PC-9 (cell line): ENCODE measurements at regions not wholly inside any gene's neighbourhood (a gene's known extent, or its start where the extent isn't known, plus 50 kb on each side); places are given as distances from the start of the nearest gene placed in this dataset.

Experiments used
- BruUV-seq: library from RNA; stranded (reverse); fragments of 400-500 nt; replicated peaks from 2 replicates; lab custom pipeline; 2021; lab: Mats Ljungman, UMichigan
- CTCF ChIA-PET: fragments of 300-600 bp; sonication (Branson Sonifier 250); formaldehyde crosslinking; loops from one replicate; lab custom pipeline; 2022; ENCODE audit warnings: antibody characterized with exemption; lab: Charles Lee
- POLR2A ChIA-PET: fragments of 300-600 bp; sonication (Branson Sonifier 250); formaldehyde crosslinking; loops from one replicate; lab custom pipeline; 2022; ENCODE audit warnings: antibody characterized with exemption; ENCODE audit not compliant: unreplicated experiment; lab: Charles Lee
- DNase-seq, 2 experiments: peaks; one replicate each; pipeline versions ENCODE4 v3.0.0 to v3.0.0-alpha.2; 2015 to 2022; ENCODE audit warnings: mixed read lengths in 1 of 2
- H2AFZ ChIP-seq: fragments of 200-600 bp; sonication (generic); 2 replicates; pipeline ENCODE4 v1.8.1; 2017; ENCODE audit warnings: antibody characterized with exemption
- H3F3A ChIP-seq: fragments of 200-600 bp; sonication (generic); 2 replicates; pipeline ENCODE4 v1.8.1; 2017; ENCODE audit warnings: antibody characterized with exemption, mild to moderate bottlenecking, low read depth; ENCODE audit not compliant: insufficient read depth
- H3K27ac ChIP-seq: fragments of 200-600 bp; sonication (generic); 2 replicates; pipeline ENCODE4 v1.6.1; 2016; ENCODE audit warnings: mixed run types
- H3K27me3 ChIP-seq: fragments of 200-600 bp; sonication (generic); 2 replicates; pipeline ENCODE4 v1.6.1; 2016; ENCODE audit warnings: low read depth, mixed run types; ENCODE audit not compliant: insufficient read depth
- H3K36me3 ChIP-seq: fragments of 200-600 bp; sonication (generic); 2 replicates; pipeline ENCODE4 v1.6.1; 2016; ENCODE audit warnings: low read depth, mixed run types
- H3K4me1 ChIP-seq: fragments of 200-600 bp; sonication (generic); replicated peaks from 2 replicates; pipeline ENCODE4 v1.6.1; 2016; ENCODE audit warnings: mixed run types; ENCODE audit not compliant: insufficient read depth
- H3K4me2 ChIP-seq: fragments of 200-600 bp; sonication (generic); 2 replicates; pipeline ENCODE4 v1.6.1; 2017; ENCODE audit warnings: mixed run types
- H3K4me3 ChIP-seq: fragments of 200-600 bp; sonication (generic); 2 replicates; pipeline ENCODE4 v1.6.1; 2016; ENCODE audit warnings: mixed run types
- H3K79me2 ChIP-seq: fragments of 200-600 bp; sonication (generic); 2 replicates; pipeline ENCODE4 v1.6.1; 2017; ENCODE audit warnings: low read depth, mixed run types
- H3K9me2 ChIP-seq: fragments of 200-600 bp; sonication (generic); 2 replicates; pipeline ENCODE4 v1.8.1; 2017; ENCODE audit warnings: mild to moderate bottlenecking; ENCODE audit not compliant: insufficient read depth
- H3K9me3 ChIP-seq: fragments of 200-600 bp; sonication (generic); 2 replicates; pipeline ENCODE4 v1.8.1; 2016; ENCODE audit warnings: low read depth; ENCODE audit not compliant: insufficient read depth
- H4K20me1 ChIP-seq: fragments of 200-600 bp; sonication (generic); 2 replicates; pipeline ENCODE4 v1.8.1; 2017; ENCODE audit not compliant: insufficient read depth
- EZH2 ChIP-seq: fragments of 200-600 bp; sonication (generic); IDR thresholded peaks from 2 replicates; pipeline ENCODE4 v1.8.0; 2017; ENCODE audit warnings: antibody characterized with exemption, low read depth
- intact Hi-C: fragments of 100-400 bp; cut with micrococcal nuclease; formaldehyde crosslinking; loops from one replicate; pipeline ENCODE4 v1.10.0; 2022; ENCODE audit not compliant: unreplicated experiment
- TF ChIP-seq, protein P1 (sequence below): fragments of 200-600 bp; sonication (generic); conservative IDR thresholded peaks from 2 replicates; pipeline ENCODE4 v1.6.1; 2017; ENCODE audit warnings: mixed run types, antibody characterized with exemption, mild to moderate bottlenecking, moderate library complexity

DNA sequence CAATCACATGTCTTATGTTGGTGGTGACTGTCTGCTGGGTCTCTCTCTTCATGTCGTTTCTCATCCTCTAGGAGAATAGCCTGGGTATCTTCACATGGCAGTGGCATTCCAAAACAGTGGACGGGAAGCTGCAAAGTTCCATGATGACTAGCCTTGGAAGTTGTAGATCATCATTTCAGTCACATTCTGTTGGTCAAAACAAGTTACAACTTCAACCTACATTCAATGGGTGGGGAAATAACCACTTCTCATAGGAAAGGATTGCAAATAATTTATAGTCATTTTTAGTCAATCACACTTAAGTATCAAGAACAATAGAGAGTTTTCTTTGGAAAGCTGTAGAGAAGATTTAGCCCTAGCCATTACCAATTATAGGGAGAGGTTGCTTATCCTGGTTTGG, 395.0 kb upstream of the CDH2 start:
- TF ChIP-seq, protein P1, sequence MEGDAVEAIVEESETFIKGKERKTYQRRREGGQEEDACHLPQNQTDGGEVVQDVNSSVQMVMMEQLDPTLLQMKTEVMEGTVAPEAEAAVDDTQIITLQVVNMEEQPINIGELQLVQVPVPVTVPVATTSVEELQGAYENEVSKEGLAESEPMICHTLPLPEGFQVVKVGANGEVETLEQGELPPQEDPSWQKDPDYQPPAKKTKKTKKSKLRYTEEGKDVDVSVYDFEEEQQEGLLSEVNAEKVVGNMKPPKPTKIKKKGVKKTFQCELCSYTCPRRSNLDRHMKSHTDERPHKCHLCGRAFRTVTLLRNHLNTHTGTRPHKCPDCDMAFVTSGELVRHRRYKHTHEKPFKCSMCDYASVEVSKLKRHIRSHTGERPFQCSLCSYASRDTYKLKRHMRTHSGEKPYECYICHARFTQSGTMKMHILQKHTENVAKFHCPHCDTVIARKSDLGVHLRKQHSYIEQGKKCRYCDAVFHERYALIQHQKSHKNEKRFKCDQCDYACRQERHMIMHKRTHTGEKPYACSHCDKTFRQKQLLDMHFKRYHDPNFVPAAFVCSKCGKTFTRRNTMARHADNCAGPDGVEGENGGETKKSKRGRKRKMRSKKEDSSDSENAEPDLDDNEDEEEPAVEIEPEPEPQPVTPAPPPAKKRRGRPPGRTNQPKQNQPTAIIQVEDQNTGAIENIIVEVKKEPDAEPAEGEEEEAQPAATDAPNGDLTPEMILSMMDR: no peak
- TF ChIP-seq EZH2: no peak
- H4K20me1 ChIP-seq: no peaks in the 10 kb centered on the region
- CTCF ChIA-PET: no interaction called here
- no peak overlapping the region for H3K4me3 ChIP-seq
- no peaks in the 10 kb centered on the region for H3K79me2 ChIP-seq
- H3K36me3 ChIP-seq: no peaks in the 10 kb centered on the region
- no peak for DNase-seq
- H3K9me2 ChIP-seq: no peaks in the 10 kb centered on the region
- POLR2A ChIA-PET: no interaction called here
- no peaks in the 10 kb centered on the region for H3K27me3 ChIP-seq
- no peak overlapping the region for H2AFZ ChIP-seq
- no peak overlapping the region for H3K4me2 ChIP-seq
- no peaks in the 10 kb centered on the region for H3F3A ChIP-seq
- no peak overlapping the region for H3K27ac ChIP-seq
- BruUV-seq: no TSS peak
- H3K9me3 ChIP-seq: no peaks in the 10 kb centered on the region
- intact Hi-C loops: no loop called here
- no peaks in the 10 kb centered on the region for H3K4me1 ChIP-seq

DNA sequence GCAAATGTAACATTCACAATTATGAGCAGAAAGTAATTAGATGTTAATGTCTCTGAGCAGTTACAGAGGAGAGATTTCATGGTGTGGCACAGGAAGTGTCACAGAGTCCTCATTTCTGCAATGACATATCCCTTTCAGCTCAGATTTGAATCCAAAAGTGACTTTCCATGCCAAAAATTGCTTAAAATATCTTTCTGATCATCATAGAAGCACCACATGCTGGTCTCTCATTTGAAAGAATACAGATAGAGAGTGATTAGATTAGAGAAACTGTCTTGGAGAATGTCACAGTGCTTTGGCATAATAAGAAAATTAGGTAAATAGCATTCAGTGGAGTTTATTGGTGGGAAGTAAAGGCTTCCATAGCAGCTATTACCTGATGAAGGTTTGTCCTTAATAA, 383.4 kb upstream of the CDH2 start:
- no peaks in the 10 kb centered on the region for H4K20me1 ChIP-seq
- intact Hi-C loops: no loop called here
- H3K79me2 ChIP-seq: no peaks in the 10 kb centered on the region
- H3F3A ChIP-seq: no peaks in the 10 kb centered on the region
- H3K4me2 ChIP-seq: no peak overlapping the region
- no peaks in the 10 kb centered on the region for H3K9me3 ChIP-seq
- ChIA-PET CTCF (no interaction called here), POLR2A (interaction anchor here (0.6 kb wide), 1 partner anchor 12 kb away, joined by 4 read pairs; no protein-coding TSS in a partner anchor)
- H3K36me3 ChIP-seq: no peaks in the 10 kb centered on the region
- H3K27me3 ChIP-seq: no peaks in the 10 kb centered on the region
- H3K4me1 ChIP-seq: no peaks in the 10 kb centered on the region
- TF ChIP-seq, protein P1: no peak
- TF ChIP-seq EZH2: no peak
- no peak for DNase-seq
- BruUV-seq: no TSS peak
- no peak overlapping the region for H2AFZ ChIP-seq
- H3K9me2 ChIP-seq: no peaks in the 10 kb centered on the region
- H3K27ac ChIP-seq: no peak overlapping the region
- H3K4me3 ChIP-seq: no peak overlapping the region

DNA sequence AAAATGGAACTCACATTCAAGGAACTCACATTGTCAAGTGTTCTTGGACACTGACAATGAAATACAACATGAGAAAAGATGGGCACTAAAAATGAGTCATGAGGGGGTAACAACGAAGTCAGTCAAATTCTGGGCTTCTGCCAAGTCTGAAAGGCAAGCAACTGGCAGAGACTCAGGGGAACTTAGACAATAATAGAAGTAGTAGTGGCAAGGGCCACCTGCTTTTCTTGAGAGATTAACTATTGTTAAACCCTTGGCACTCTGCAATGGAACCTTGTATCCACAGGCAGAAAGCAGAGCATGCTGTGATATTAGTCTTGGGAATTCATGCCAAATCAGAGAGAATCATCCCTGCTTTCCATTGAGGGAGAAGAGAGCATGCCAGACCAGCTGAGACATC, 382.6 kb upstream of the CDH2 start:
- CTCF ChIA-PET: no interaction called here
- intact Hi-C loops: no loop called here
- no peaks in the 10 kb centered on the region for H3K9me3 ChIP-seq
- H3K9me2 ChIP-seq: no peaks in the 10 kb centered on the region
- H3K4me1 ChIP-seq: no peaks in the 10 kb centered on the region
- no peak overlapping the region for H3K27ac ChIP-seq
- H3K36me3 ChIP-seq: no peaks in the 10 kb centered on the region
- H3K27me3 ChIP-seq: no peaks in the 10 kb centered on the region
- no TSS peak for BruUV-seq
- no peak for TF ChIP-seq EZH2
- TF ChIP-seq, protein P1: no peak
- no peaks in the 10 kb centered on the region for H3F3A ChIP-seq
- no peak overlapping the region for H2AFZ ChIP-seq
- POLR2A ChIA-PET: no interaction called here
- DNase-seq: no peak
- H3K4me3 ChIP-seq: no peak overlapping the region
- H3K79me2 ChIP-seq: no peaks in the 10 kb centered on the region
- no peaks in the 10 kb centered on the region for H4K20me1 ChIP-seq
- no peak overlapping the region for H3K4me2 ChIP-seq
